Activated CD4-positive, alpha-beta T cell treated with anti-CD3 and anti-CD28 coated beads, Interleukin-10, Interleukin-2, amounts not matched to agents 100 ng/mL and 50 ng/mL, durations not matched to agents 16 hours and 8 hours (primary cell): ENCODE measurements at regions not wholly inside any gene's neighbourhood (a gene's known extent, or its start where the extent isn't known, plus 50 kb on each side); places are given as distances from the start of the nearest gene placed in this dataset.

Source experiments
- DNase-seq: peaks from one replicate; pipeline ENCODE4 v3.0.0-alpha.2; 2020

DNA sequence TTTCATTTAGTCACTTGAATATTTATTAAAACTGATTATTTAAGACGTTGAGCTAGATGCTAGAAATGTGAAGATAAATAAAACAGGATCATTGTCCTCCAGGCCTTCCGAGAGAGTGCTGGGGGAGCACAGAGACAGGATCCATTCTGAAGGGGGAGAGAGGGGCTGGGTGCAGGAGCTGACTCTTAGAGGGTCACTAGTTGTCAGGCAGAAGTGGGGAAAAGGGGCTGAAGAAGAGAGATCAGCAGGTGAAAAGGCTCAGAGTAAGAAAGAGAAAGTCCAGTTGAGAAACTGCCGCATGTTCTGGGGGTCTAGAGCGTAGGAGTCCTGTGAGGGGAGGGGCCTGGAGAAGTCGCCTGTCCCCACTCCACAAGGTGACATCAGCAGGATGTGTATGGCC is 206.2 kb upstream of the SNX19 start:
- DNase-seq: no peak

DNA sequence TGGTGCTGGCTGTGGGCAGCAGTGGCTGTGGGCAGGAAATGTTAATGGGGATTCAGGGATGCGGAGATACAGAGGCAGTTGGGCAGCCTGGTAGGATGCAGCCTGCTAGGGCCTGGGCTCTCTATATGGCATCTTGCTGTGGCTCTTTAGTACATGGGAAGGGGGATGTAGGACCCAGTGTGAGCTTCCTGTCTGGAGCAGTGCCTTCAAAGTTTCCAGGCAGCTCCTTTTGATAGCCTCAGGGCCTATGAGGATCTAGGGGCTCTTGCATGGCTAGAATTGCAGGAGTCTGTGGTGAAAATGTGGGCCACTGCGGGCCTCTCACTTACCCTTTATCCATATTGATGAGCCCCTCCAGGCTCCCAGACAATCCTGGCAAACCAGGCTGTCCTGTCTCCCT is 213.2 kb upstream of the SNX19 start:
- DNase-seq: no peak

GRCh38 chr11:131135611-131136010 is 219.3 kb upstream of the SNX19 start:
- DNase-seq: no peak

- DNase-seq: no peak
Observed at GRCh38 chr11:131136486-131136885, 220.2 kb upstream of the SNX19 start.

DNA sequence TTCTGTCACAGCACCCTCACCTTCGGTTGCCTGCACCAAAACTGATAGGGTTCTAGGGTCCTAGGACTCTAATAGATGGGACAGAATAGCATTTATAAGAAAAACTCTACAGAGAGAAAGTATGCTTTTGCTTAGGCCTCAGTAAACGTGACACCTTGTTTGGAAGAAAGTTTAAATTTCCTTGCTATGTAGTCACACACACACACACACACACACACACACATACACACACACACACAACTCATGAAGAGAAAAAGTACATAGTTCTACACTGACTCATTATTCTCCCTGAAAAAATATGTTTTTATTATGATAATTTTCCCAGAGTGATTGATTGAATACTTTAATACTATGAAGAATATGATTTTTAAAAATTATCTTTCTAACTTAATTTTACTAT is 220.8 kb upstream of the SNX19 start:
- no peak for DNase-seq

DNA sequence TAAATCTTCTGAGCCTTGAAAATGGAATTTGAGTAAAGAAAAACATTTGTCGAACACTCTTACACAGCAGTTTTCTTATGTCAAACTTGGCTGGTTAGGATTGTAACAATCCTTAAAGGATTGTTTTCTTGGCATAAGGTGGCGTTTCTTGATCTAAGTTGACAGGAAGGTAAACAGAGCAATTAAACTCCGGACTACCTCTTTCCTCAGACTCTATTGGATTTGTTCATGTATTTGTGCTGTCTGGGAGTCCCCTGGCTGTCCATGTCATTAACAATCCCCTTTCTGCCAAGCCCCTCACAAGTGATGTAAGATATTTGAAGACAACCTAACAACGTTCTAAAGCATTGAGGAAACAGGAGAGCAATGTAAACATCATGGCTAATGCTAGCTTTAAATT is 222.5 kb upstream of the SNX19 start:
- DNase-seq: no peak

DNA sequence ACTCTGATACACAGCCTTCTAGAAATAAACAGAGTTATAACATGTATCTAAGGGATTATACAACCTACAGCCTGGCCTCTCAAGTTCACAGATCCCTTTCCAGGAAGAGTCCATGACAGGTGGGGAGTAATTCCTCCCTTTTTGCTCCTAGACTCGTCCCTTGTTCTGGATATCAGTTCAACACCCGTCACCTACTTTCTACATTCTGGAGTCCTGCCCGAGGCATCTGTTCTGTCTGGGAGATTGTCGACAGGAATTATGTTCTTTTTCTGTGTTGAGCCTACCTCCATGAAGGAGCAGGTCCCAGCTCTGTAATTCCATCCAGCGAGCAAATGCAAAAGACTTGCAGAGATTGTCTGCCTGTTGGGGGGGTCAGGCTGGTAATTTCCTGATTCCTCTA is 224.6 kb upstream of the NTM start:
- no peak for DNase-seq

GRCh38 chr11:131146827-131147490 is 223.5 kb upstream of the NTM start:
- DNase-seq: no peak

DNA sequence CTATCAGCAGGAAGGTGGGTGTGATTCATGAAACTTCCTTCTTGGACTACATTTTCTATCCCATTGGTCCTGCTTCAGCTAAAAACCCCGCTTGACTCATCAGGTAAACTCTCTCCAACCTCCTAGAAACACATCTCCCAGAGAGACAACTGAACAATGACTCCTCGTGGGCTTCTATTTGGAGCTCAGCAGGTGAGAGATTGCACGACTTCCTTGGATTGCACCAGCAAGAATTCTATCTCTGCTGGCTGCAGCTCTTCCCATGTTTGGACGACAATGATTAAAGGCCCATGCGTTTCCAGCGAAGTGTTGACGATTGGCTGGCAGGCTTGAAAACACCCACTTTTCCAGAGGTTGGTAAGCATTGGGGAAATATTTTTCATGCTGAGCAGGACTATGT is 216.1 kb upstream of the NTM start:
- DNase-seq: no peak

- DNase-seq: no peak
Observed at GRCh38 chr11:131157678-131158077, 212.7 kb upstream of the NTM start.

GRCh38 chr11:131160846-131161245 is 209.6 kb upstream of the NTM start:
- DNase-seq: no peak

GRCh38 chr11:131163613-131164012 is 206.8 kb upstream of the NTM start:
- no peak for DNase-seq

- DNase-seq: no peak
Observed at GRCh38 chr11:131165036-131165435, 205.4 kb upstream of the NTM start.

- no peak for DNase-seq
Observed at GRCh38 chr11:131168839-131169713, 201.3 kb upstream of the NTM start.

DNA sequence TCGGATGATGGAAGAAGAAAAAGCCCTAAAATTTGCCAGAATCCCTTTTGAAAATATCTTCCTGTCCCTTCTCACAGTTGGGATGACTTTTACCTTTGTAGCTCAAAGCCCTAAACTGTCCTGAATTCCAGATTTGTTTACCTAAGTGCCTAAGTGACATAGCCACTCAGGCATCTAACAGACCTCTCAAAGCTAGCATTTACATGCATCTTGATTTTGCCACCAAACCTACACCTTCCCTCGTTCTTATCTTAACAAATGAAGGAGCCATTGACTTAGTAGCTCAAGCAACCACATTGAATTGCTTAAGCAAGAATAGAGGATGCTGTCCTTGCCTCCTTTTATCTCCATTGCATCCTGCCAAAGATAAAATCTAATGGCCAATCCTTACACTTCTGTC is 198.4 kb upstream of the NTM start:
- no peak for DNase-seq

- no peak for DNase-seq
Observed at GRCh38 chr11:131178020-131178419, 192.4 kb upstream of the NTM start.

GRCh38 chr11:131178596-131178995 is 191.8 kb upstream of the NTM start:
- no peak for DNase-seq

DNA sequence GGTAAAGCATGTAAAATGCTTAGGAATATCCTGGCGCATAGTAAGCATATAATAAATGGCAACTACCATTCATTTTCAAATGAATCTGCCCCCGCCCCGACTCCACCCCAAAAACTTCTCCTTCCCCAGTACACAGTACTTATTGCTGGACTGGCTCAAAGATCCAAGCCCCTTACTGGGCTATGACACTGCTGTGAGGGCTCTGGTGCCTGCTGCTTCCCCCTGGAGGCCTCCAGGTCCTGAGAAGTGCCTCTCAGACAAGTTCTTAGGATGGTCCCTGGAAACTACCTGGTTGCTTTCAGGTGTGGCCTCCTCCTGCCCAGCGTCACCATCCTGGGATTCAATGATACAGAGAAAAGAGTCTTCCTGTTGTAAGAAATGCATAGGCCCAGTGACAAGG is 190.6 kb upstream of the NTM start:
- DNase-seq: no peak

- no peak for DNase-seq
Observed at GRCh38 chr11:131185915-131186314, 184.5 kb upstream of the NTM start.

- no peak for DNase-seq
Observed at GRCh38 chr11:131186629-131187101, 183.8 kb upstream of the NTM start.

- no peak for DNase-seq
Observed at GRCh38 chr11:131190446-131190845, 180.0 kb upstream of the NTM start.

DNA sequence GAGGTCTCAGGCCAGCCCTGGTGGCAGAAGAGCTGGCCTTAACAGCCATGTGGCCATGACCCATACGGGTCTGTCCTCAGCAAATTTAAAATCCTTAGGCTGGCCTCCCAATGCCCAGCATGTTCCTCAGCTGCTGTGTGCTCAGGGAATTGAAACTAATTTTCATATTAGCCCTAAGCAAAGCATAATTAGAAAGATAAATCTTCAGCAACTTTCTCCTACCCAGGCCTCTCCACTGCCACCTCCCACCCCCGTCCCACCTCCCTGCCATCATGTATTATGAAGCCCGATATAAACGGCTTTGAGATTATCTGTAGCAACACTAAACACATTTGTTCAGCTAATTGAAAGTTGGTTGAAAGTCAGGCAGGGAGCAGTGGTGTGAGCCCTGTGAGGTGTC is 178.8 kb upstream of the NTM start:
- no peak for DNase-seq

DNA sequence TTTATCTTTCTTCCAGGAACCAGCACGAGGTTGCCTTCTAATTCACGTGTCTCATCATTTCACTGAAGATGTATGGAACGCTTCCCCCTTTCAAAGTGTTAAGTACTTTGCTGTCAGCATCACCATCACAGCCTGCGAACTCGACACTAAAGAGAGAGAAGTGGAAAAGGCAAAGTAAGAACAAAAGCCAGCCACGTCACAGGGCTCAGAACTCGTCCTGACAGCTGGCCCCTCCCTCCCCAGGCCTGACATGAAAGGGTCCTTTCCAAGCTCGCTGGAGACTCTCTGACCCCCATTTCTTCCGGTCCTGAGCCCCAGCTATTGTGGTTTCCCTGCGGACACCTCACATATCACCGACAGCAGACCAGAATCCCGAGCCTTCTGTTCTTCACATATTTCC is 177.8 kb upstream of the NTM start:
- no peak for DNase-seq

- DNase-seq: no peak
Observed at GRCh38 chr11:131193031-131193501, 177.3 kb upstream of the NTM start.
